ENCODE measurements at regions not wholly inside any gene's neighbourhood (a gene's known extent, or its start where the extent isn't known, plus 50 kb on each side); places are given as distances from the start of the nearest gene placed in this dataset.

DNA sequence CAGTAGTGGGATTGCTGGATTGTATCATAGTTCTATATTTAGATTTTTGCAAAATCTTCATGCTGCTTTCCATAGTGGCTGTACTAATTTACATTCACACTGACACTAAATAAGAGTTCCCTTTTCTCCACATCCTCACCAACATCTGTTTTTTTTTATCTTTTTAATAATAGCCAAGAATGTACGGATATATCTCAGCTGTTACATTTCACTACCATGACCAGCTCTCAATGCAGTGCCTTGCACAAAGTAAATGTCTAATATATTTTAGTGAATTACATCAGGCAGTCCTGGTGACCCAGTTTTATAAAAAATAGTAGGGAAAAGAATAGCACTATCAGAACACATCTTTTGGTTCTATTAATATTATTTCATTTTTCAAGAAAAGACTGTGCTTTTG, 161.8 kb downstream of the LNPK start:
- ChIA-PET POLR2A (no interaction called here), CTCF (no interaction called here)
- ATAC-seq = no peak
- H3K27ac ChIP-seq = no peak overlapping the region
- no peak overlapping the region for H3K4me3 ChIP-seq
- no peaks in the 10 kb centered on the region for H3K9me3 ChIP-seq
- no peak overlapping the region for H3K4me2 ChIP-seq
- DNase-seq (ENCODE audit: low read depth in 1 of 2, low spot score in 1 of 2) = no peak
- FAIRE-seq = no peak
- WGBS (ENCODE audit: missing lambda C conversion rate) = 3% methylated on average over 1 of the region's 1 CpG
- no peak for TF ChIP-seq CBX2 (IDR thresholded peaks at IDR 0.05; ENCODE audit: borderline replicate concordance, low read depth)
- TF ChIP-seq, protein P1, sequence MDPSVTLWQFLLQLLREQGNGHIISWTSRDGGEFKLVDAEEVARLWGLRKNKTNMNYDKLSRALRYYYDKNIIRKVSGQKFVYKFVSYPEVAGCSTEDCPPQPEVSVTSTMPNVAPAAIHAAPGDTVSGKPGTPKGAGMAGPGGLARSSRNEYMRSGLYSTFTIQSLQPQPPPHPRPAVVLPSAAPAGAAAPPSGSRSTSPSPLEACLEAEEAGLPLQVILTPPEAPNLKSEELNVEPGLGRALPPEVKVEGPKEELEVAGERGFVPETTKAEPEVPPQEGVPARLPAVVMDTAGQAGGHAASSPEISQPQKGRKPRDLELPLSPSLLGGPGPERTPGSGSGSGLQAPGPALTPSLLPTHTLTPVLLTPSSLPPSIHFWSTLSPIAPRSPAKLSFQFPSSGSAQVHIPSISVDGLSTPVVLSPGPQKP (IDR thresholded peaks at IDR 0.05; ENCODE audit: low read depth, low read length) = no peak
- TF ChIP-seq ESRRA (IDR thresholded peaks at IDR 0.05; ENCODE audit: borderline replicate concordance, low read length) = no peak
- no peak for TF ChIP-seq HOXB5 (CRISPR knock-in tag; IDR thresholded peaks at IDR 0.05)
- TF ChIP-seq FOSB (CRISPR knock-in tag; IDR thresholded peaks at IDR 0.05) = no peak
- TF ChIP-seq FOSL2 (IDR thresholded peaks at IDR 0.05) = no peak
- TF ChIP-seq FOSL2 (CRISPR knock-in tag; IDR thresholded peaks at IDR 0.05) = no peak
- TF ChIP-seq RNF2 (IDR thresholded peaks at IDR 0.05; ENCODE audit: borderline replicate concordance, low read depth) = no peak
- no peak for TF ChIP-seq PHF8 (IDR thresholded peaks at IDR 0.05; ENCODE audit: borderline replicate concordance, low read depth)
- TF ChIP-seq HDAC2 (IDR thresholded peaks at IDR 0.05) = no peak
- TF ChIP-seq, protein P2, sequence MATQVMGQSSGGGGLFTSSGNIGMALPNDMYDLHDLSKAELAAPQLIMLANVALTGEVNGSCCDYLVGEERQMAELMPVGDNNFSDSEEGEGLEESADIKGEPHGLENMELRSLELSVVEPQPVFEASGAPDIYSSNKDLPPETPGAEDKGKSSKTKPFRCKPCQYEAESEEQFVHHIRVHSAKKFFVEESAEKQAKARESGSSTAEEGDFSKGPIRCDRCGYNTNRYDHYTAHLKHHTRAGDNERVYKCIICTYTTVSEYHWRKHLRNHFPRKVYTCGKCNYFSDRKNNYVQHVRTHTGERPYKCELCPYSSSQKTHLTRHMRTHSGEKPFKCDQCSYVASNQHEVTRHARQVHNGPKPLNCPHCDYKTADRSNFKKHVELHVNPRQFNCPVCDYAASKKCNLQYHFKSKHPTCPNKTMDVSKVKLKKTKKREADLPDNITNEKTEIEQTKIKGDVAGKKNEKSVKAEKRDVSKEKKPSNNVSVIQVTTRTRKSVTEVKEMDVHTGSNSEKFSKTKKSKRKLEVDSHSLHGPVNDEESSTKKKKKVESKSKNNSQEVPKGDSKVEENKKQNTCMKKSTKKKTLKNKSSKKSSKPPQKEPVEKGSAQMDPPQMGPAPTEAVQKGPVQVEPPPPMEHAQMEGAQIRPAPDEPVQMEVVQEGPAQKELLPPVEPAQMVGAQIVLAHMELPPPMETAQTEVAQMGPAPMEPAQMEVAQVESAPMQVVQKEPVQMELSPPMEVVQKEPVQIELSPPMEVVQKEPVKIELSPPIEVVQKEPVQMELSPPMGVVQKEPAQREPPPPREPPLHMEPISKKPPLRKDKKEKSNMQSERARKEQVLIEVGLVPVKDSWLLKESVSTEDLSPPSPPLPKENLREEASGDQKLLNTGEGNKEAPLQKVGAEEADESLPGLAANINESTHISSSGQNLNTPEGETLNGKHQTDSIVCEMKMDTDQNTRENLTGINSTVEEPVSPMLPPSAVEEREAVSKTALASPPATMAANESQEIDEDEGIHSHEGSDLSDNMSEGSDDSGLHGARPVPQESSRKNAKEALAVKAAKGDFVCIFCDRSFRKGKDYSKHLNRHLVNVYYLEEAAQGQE (IDR thresholded peaks at IDR 0.05) = no peak
- TF ChIP-seq, protein P3, sequence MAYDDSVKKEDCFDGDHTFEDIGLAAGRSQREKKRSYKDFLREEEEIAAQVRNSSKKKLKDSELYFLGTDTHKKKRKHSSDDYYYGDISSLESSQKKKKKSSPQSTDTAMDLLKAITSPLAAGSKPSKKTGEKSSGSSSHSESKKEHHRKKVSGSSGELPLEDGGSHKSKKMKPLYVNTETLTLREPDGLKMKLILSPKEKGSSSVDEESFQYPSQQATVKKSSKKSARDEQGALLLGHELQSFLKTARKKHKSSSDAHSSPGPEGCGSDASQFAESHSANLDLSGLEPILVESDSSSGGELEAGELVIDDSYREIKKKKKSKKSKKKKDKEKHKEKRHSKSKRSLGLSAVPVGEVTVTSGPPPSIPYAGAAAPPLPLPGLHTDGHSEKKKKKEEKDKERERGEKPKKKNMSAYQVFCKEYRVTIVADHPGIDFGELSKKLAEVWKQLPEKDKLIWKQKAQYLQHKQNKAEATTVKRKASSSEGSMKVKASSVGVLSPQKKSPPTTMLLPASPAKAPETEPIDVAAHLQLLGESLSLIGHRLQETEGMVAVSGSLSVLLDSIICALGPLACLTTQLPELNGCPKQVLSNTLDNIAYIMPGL (CRISPR knock-in tag; IDR thresholded peaks at IDR 0.05; ENCODE audit: borderline replicate concordance) = no peak
- TF ChIP-seq MAFK (IDR thresholded peaks at IDR 0.05; ENCODE audit: partially characterized antibody) = no peak
- no peak for TF ChIP-seq MAZ (IDR thresholded peaks at IDR 0.05; ENCODE audit: borderline replicate concordance, low read depth, low read length)
- no peak for TF ChIP-seq KDM1A (IDR thresholded peaks at IDR 0.05; ENCODE audit: low read depth)
- no peak for TF ChIP-seq HES2 (IDR thresholded peaks at IDR 0.05)
- TF ChIP-seq RCOR1 (IDR thresholded peaks at IDR 0.05; ENCODE audit: low read depth, low read length) = no peak
- TF ChIP-seq CHD4 (IDR thresholded peaks at IDR 0.05; ENCODE audit: borderline replicate concordance) = no peak
- TF ChIP-seq ZFP36 (IDR thresholded peaks at IDR 0.05; ENCODE audit: borderline replicate concordance, partially characterized antibody) = no peak
- TF ChIP-seq POLR2AphosphoS2 (conservative IDR thresholded peaks at IDR 0.05; ENCODE audit: low read length) = no peak
- no peaks in the 10 kb centered on the region for H3K4me1 ChIP-seq

- no peak for TF ChIP-seq RARB (CRISPR knock-in tag; IDR thresholded peaks at IDR 0.05)
- no peak for TF ChIP-seq RCOR1 (IDR thresholded peaks at IDR 0.05; ENCODE audit: low read depth, low read length)
- no peak for TF ChIP-seq HEYL (CRISPR knock-in tag; IDR thresholded peaks at IDR 0.05)
- TF ChIP-seq CBX8 (IDR thresholded peaks at IDR 0.05) = no peak
- TF ChIP-seq PHF8 (IDR thresholded peaks at IDR 0.05; ENCODE audit: borderline replicate concordance, low read depth) = no peak
- TF ChIP-seq RAD21 (conservative IDR thresholded peaks at IDR 0.05 in 1 of 2, IDR thresholded peaks at IDR 0.05 in 1 of 2) = no peak
- TF ChIP-seq EHMT2 (IDR thresholded peaks at IDR 0.05; ENCODE audit: low read depth) = no peak
- no peak for TF ChIP-seq RFX5 (IDR thresholded peaks at IDR 0.05)
- TF ChIP-seq, protein P4, sequence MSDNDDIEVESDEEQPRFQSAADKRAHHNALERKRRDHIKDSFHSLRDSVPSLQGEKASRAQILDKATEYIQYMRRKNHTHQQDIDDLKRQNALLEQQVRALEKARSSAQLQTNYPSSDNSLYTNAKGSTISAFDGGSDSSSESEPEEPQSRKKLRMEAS (IDR thresholded peaks at IDR 0.05) = no peak
- TF ChIP-seq TP53 (CRISPR knock-in tag; IDR thresholded peaks at IDR 0.05) = no peak
- TF ChIP-seq POLR2AphosphoS2 (conservative IDR thresholded peaks at IDR 0.05; ENCODE audit: low read length) = no peak
- TF ChIP-seq TFCP2L1 (CRISPR knock-in tag; IDR thresholded peaks at IDR 0.05) = no peak
- no peak for TF ChIP-seq EP300 (IDR thresholded peaks at IDR 0.05)
- no peak for TF ChIP-seq SMC3 (IDR thresholded peaks at IDR 0.05)
- POLR2A ChIA-PET = no interaction called here
- Histone ChIP-seq H3K4me3 (no peak overlapping the region), H3K27ac (no peak overlapping the region), H3K4me1 (no peaks in the 10 kb centered on the region), H3K4me2 (no peak overlapping the region), H3K9me3 (no peaks in the 10 kb centered on the region)
- no peak for ATAC-seq
- FAIRE-seq = no peak
- 0% methylated on average over 2 of the region's 2 CpGs for WGBS (ENCODE audit: missing lambda C conversion rate)
- DNase-seq (ENCODE audit: low read depth in 1 of 2, low spot score in 1 of 2) = no peak
- CTCF ChIA-PET = no interaction called here
These were observed 163.1 kb downstream of the LNPK start for GRCh38 chr2:175838979-175839378.
